HEK293 (cell line): ENCODE measurements at regions not wholly inside any gene's neighbourhood (a gene's known extent, or its start where the extent isn't known, plus 50 kb on each side); places are given as distances from the start of the nearest gene placed in this dataset.

ENCODE experiments used
- HOXC10 ChIP-seq: sonication (generic); formaldehyde crosslinking; IDR thresholded peaks from 2 replicates; pipeline ENCODE4 v1.8.1; 2023; ENCODE audit warnings: mild to moderate bottlenecking, missing genetic modification reagents
- KLF10 ChIP-seq: fragments of 450-650 bp; IDR thresholded peaks from 2 replicates; pipeline ENCODE4 v1.5.1; 2018; ENCODE audit warnings: missing biosample characterization, mild to moderate bottlenecking, missing genetic modification characterization
- KLF9 ChIP-seq: fragments of 450-650 bp; formaldehyde crosslinking; IDR thresholded peaks from 2 replicates; pipeline ENCODE4 v1.5.1; 2016; ENCODE audit warnings: missing biosample characterization, missing genetic modification characterization, low read depth
- TCF7L2 ChIP-seq: IDR thresholded peaks from 2 replicates; pipeline ENCODE4 v1.6.1; 2011; ENCODE audit warnings: low read depth, mild to moderate bottlenecking, inconsistent platforms, low read length, moderate library complexity, borderline replicate concordance
- TF ChIP-seq, protein P1 (sequence below): fragments of 450-650 bp; formaldehyde crosslinking; IDR thresholded peaks from 2 replicates; pipeline ENCODE4 v1.5.1; 2016; ENCODE audit warnings: missing biosample characterization, missing genetic modification characterization

GRCh38 chr3:71926616-71927015 is 141.7 kb upstream of the PROK2 start:
- TF ChIP-seq, protein P1, sequence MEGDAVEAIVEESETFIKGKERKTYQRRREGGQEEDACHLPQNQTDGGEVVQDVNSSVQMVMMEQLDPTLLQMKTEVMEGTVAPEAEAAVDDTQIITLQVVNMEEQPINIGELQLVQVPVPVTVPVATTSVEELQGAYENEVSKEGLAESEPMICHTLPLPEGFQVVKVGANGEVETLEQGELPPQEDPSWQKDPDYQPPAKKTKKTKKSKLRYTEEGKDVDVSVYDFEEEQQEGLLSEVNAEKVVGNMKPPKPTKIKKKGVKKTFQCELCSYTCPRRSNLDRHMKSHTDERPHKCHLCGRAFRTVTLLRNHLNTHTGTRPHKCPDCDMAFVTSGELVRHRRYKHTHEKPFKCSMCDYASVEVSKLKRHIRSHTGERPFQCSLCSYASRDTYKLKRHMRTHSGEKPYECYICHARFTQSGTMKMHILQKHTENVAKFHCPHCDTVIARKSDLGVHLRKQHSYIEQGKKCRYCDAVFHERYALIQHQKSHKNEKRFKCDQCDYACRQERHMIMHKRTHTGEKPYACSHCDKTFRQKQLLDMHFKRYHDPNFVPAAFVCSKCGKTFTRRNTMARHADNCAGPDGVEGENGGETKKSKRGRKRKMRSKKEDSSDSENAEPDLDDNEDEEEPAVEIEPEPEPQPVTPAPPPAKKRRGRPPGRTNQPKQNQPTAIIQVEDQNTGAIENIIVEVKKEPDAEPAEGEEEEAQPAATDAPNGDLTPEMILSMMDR (tag by site-specific recombination): no peak
- no peak for TF ChIP-seq TCF7L2
- no peak for TF ChIP-seq KLF10 (tag by site-specific recombination)
- no peak for TF ChIP-seq KLF9 (tag by site-specific recombination)
- no peak for TF ChIP-seq HOXC10 (CRISPR knock-in tag)
